ENCODE measurements at regions not wholly inside any gene's neighbourhood (a gene's known extent, or its start where the extent isn't known, plus 50 kb on each side); places are given as distances from the start of the nearest gene placed in this dataset.

- no peaks in the 10 kb centered on the region for H3K9me3 ChIP-seq (ENCODE audit: control insufficient read depth, low read depth, low read length)
- DNase-seq (ENCODE audit: low read depth, low spot score) (no peak), FAIRE-seq (no peak)
- no peak for TF ChIP-seq CTCF (optimal IDR thresholded peaks at IDR 0.05 in 1 of 3, IDR thresholded peaks at IDR 0.05 in 1 of 3, conservative IDR thresholded peaks at IDR 0.05 in 1 of 3; ENCODE audit: extremely low read depth in 1 of 3, insufficient read depth in 2 of 3, low read length in 3 of 3)
- TF ChIP-seq EZH2 (IDR thresholded peaks at IDR 0.05; ENCODE audit: low read length), result no peak
- no peak overlapping the region for H2AFZ ChIP-seq (ENCODE audit: control insufficient read depth, low read length)
- no peak overlapping the region for H3K27ac ChIP-seq (ENCODE audit: control insufficient read depth, insufficient read depth, low read length)
- H3K9me1 ChIP-seq (ENCODE audit: control insufficient read depth, extremely low read depth, insufficient read depth, low read length), result no peaks in the 10 kb centered on the region
- no peak overlapping the region for H3K4me3 ChIP-seq (ENCODE audit: control insufficient read depth in 2 of 3, extremely low read depth in 1 of 3, insufficient read depth in 2 of 3, low read depth in 1 of 3, low read length in 3 of 3)
- H3K79me2 ChIP-seq (ENCODE audit: control insufficient read depth, insufficient read depth, low read length), result no peaks in the 10 kb centered on the region
- no peak overlapping the region for H3K4me2 ChIP-seq (ENCODE audit: control insufficient read depth, extremely low read depth, insufficient read depth, low read depth, low read length)
- H3K9ac ChIP-seq (ENCODE audit: control insufficient read depth, extremely low read depth, insufficient read depth, low read length), result no peak overlapping the region
- dilution Hi-C loops (cut with MboI; ENCODE audit: extremely low pct_ligation_motif_present, low sequenced_read_pairs), result no loop called here
- no peaks in the 10 kb centered on the region for H3K27me3 ChIP-seq (ENCODE audit: control insufficient read depth, extremely low read depth, insufficient read depth, low read length)
- H3K4me1 ChIP-seq (ENCODE audit: control insufficient read depth, extremely low read depth, insufficient read depth, low read length), result no peaks in the 10 kb centered on the region
- H3K36me3 ChIP-seq (ENCODE audit: control insufficient read depth in 2 of 2, extremely low read depth in 1 of 2, insufficient read depth in 2 of 2, low read length in 2 of 2), result no peaks in the 10 kb centered on the region
- H4K20me1 ChIP-seq (ENCODE audit: control insufficient read depth, extremely low read depth, insufficient read depth, low read length), result no peaks in the 10 kb centered on the region
Measured at GRCh38 chr2:167491788-167492187, 603.5 kb downstream of the XIRP2 start.

- Histone ChIP-seq H3K4me1 (ENCODE audit: control insufficient read depth, extremely low read depth, insufficient read depth, low read length) (no peaks in the 10 kb centered on the region), H3K9me3 (ENCODE audit: control insufficient read depth, low read depth, low read length) (no peaks in the 10 kb centered on the region), H3K27ac (ENCODE audit: control insufficient read depth, insufficient read depth, low read length) (no peak overlapping the region), H2AFZ (ENCODE audit: control insufficient read depth, low read length) (no peak overlapping the region), H3K4me3 (ENCODE audit: control insufficient read depth in 2 of 3, extremely low read depth in 1 of 3, insufficient read depth in 2 of 3, low read depth in 1 of 3, low read length in 3 of 3) (no peak overlapping the region), H3K79me2 (ENCODE audit: control insufficient read depth, insufficient read depth, low read length) (no peaks in the 10 kb centered on the region), H3K27me3 (ENCODE audit: control insufficient read depth, extremely low read depth, insufficient read depth, low read length) (no peaks in the 10 kb centered on the region), H3K36me3 (ENCODE audit: control insufficient read depth in 2 of 2, extremely low read depth in 1 of 2, insufficient read depth in 2 of 2, low read length in 2 of 2) (no peaks in the 10 kb centered on the region), H4K20me1 (ENCODE audit: control insufficient read depth, extremely low read depth, insufficient read depth, low read length) (no peaks in the 10 kb centered on the region), H3K9me1 (ENCODE audit: control insufficient read depth, extremely low read depth, insufficient read depth, low read length) (no peaks in the 10 kb centered on the region), H3K4me2 (ENCODE audit: control insufficient read depth, extremely low read depth, insufficient read depth, low read depth, low read length) (no peak overlapping the region), H3K9ac (ENCODE audit: control insufficient read depth, extremely low read depth, insufficient read depth, low read length) (no peak overlapping the region)
- DNase-seq (ENCODE audit: low read depth, low spot score) (no peak), FAIRE-seq (no peak)
- dilution Hi-C loops (cut with MboI; ENCODE audit: extremely low pct_ligation_motif_present, low sequenced_read_pairs), result no loop called here
- TF ChIP-seq EZH2 (IDR thresholded peaks at IDR 0.05; ENCODE audit: low read length) (no peak), CTCF (optimal IDR thresholded peaks at IDR 0.05 in 1 of 3, IDR thresholded peaks at IDR 0.05 in 1 of 3, conservative IDR thresholded peaks at IDR 0.05 in 1 of 3; ENCODE audit: extremely low read depth in 1 of 3, insufficient read depth in 2 of 3, low read length in 3 of 3) (no peak)
Measured at GRCh38 chr2:167490455-167490854, 602.2 kb downstream of the XIRP2 start.

Measured in keratinocyte (primary cell).